ENCODE measurements at regions not wholly inside any gene's neighbourhood (a gene's known extent, or its start where the extent isn't known, plus 50 kb on each side); places are given as distances from the start of the nearest gene placed in this dataset.

- DNase-seq: no peak
Observed at GRCh38 chr5:34563931-34564709, 92.0 kb upstream of the RAI14 start.

GRCh38 chr5:34564710-34565235, 91.4 kb upstream of the RAI14 start:
- DNase-seq: no peak

- DNase-seq: no peak
Observed at GRCh38 chr5:34570143-34570542, 86.0 kb upstream of the RAI14 start.

GRCh38 chr5:34570721-34571676, 85.1 kb upstream of the RAI14 start:
- no peak for DNase-seq

GRCh38 chr5:34571677-34572041, 84.5 kb upstream of the RAI14 start:
- DNase-seq: no peak

- DNase-seq: no peak
Observed at GRCh38 chr5:34574936-34575467, 81.1 kb upstream of the RAI14 start.

GRCh38 chr5:34576891-34577666, 79.0 kb upstream of the RAI14 start:
- DNase-seq: no peak

- no peak for DNase-seq
Observed at GRCh38 chr5:34578962-34579361, 77.2 kb upstream of the RAI14 start.

- DNase-seq: no peak
Observed at GRCh38 chr5:34580983-34581382, 75.1 kb upstream of the RAI14 start.

- DNase-seq: no peak
Observed at GRCh38 chr5:34582371-34582770, 73.8 kb upstream of the RAI14 start.

- no peak for DNase-seq
Observed at GRCh38 chr5:34583167-34583566, 73.0 kb upstream of the RAI14 start.

- peak; percentile 74 for DNase-seq
Observed at GRCh38 chr5:34584165-34584564, 72.0 kb upstream of the RAI14 start.

GRCh38 chr5:34585601-34586104, 70.5 kb upstream of the RAI14 start:
- no peak for DNase-seq

- DNase-seq: no peak
Observed at GRCh38 chr5:34586117-34586885, 69.8 kb upstream of the RAI14 start.

GRCh38 chr5:34587355-34588241, 68.5 kb upstream of the RAI14 start:
- no peak for DNase-seq

GRCh38 chr5:34589832-34590231, 66.3 kb upstream of the RAI14 start:
- no peak for DNase-seq

- DNase-seq: no peak
Observed at GRCh38 chr5:34591723-34592122, 64.4 kb upstream of the RAI14 start.

- DNase-seq: no peak
Observed at GRCh38 chr5:34597034-34598027, 58.8 kb upstream of the RAI14 start.

GRCh38 chr5:34598177-34598794, 57.8 kb upstream of the RAI14 start:
- DNase-seq: no peak

Data from NCI-H2171 (cell line).